ENCODE measurements at regions not wholly inside any gene's neighbourhood (a gene's known extent, or its start where the extent isn't known, plus 50 kb on each side); places are given as distances from the start of the nearest gene placed in this dataset.

DNA sequence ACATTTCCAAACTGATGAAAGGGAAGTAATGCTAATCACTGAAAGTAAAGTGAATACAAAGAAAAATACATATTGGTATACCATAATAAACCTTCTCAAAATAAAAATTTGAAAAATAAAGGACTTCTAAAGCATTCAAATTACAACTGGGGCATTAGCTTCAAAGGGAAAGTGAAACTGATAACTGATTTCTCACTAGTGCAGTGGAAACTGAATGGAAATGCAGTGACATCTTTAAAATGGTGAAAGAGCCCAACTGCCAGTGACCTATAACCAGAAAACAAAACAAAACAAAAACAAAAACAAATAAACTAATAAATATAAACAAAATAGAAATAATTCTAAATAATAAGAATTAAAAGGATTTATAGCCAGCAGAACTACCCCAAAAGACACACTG, 297.5 kb upstream of the GRIN3A start:
- TF ChIP-seq CTCF (IDR thresholded peaks at IDR 0.05; ENCODE audit: control extremely low read depth in 1 of 3, insufficient read depth in 1 of 3, low read depth in 1 of 3, low read length in 3 of 3) (no peak), SP1 (IDR thresholded peaks at IDR 0.05; ENCODE audit: low read depth, low read length) (no peak), ATF2 (IDR thresholded peaks at IDR 0.05; ENCODE audit: low read length) (no peak), NANOG (IDR thresholded peaks at IDR 0.05; ENCODE audit: insufficient read depth, low read depth, low read length, poor library complexity, severe bottlenecking) (no peak), SRF (IDR thresholded peaks at IDR 0.05; ENCODE audit: low read depth, low read length) (no peak), POLR2AphosphoS5 (IDR thresholded peaks at IDR 0.05; ENCODE audit: low read depth, low read length) (no peak), JUN (IDR thresholded peaks at IDR 0.05; ENCODE audit: low read depth, low read length) (no peak), TAF7 (optimal IDR thresholded peaks at IDR 0.05; ENCODE audit: borderline replicate concordance, low read depth, low read length) (no peak), POU5F1 (IDR thresholded peaks at IDR 0.05; ENCODE audit: low read depth, low read length) (no peak), RFX5 (IDR thresholded peaks at IDR 0.05; ENCODE audit: borderline replicate concordance, low read depth, low read length) (no peak), EP300 (IDR thresholded peaks at IDR 0.05; ENCODE audit: borderline replicate concordance in 1 of 2, low read depth in 2 of 2, low read length in 2 of 2) (no peak), CHD1 (IDR thresholded peaks at IDR 0.05; ENCODE audit: low read depth, low read length) (no peak), ATF3 (IDR thresholded peaks at IDR 0.05; ENCODE audit: insufficient read depth, low read depth, low read length) (no peak), FOSL1 (IDR thresholded peaks at IDR 0.05; ENCODE audit: insufficient read depth, low read depth, low read length) (no peak)

All from H1 (cell line).